GM11168 (cell line): ENCODE measurements at regions not wholly inside any gene's neighbourhood (a gene's known extent, or its start where the extent isn't known, plus 50 kb on each side); places are given as distances from the start of the nearest gene placed in this dataset.
"Not testable (repeated sequence)": the region's sequence is repeated elsewhere in the genome, so short reads cannot be mapped to it uniquely, and the experiment has no call there.

Experiments used
- in situ Hi-C: fragments of 300-500 bp; cut with MboI; formaldehyde crosslinking; loops from one replicate; pipeline ENCODE4 v1.12.0; 2022; ENCODE audit warnings: low sequenced_read_pairs; ENCODE audit not compliant: unreplicated experiment

DNA sequence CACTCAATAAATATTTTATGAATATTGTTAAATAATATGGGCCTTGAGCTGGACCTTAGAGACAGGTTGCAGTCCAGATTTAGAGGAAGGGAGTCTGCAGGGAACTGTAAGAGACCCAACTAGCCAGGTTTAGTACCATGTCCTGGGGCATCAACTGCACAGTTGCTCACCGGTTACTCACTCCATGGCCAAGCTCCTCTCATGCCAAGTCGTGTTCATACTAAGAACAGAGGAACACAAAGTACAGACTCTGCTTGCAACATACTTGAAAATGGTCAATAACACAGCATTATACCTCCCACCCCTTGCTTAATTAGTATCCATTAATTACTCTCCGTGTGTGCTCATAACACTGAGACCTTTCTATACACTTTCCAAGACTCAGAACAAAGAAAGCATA, 317.6 kb upstream of the PIK3R1 start:
- in situ Hi-C loops, result no loop called here

DNA sequence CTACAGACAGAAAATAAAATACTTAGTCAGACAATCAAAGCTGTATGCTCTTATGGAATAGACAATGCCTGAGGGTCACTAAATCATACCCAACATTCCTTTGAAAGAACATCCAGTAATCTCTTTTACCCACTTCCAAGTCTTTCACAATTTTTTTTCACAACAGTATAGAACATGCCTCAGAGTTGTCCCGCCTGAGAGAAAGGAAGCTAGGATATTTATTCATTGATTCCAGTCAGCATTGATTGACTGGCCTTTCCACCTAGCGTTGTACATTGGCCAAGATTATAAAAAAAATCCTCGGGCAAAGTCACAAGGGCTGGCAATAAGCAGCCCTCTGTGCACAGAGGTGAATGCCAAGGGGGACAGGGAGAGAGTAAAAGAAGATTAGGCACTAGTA, 318.1 kb upstream of the PIK3R1 start:
- in situ Hi-C loops, result no loop called here

DNA sequence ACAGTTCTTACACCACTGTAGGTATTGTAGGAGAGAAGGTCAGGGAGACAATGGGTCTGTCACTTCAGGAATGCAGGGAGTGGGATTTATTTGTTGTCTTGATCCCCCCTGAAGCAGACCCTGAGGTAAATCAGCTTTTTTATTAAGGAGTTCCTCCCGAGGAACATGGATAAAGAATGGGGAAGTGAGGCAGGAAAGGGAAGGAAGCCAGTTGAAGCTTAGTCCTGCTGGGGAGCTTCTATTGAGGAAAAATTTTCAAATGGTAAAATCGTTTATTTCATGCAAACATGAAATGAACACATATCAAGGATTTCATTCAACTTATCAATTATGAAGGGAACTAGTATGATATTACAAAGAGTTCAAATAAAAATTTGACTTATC, 318.6 kb upstream of the PIK3R1 start:
- in situ Hi-C loops, result no loop called here

DNA sequence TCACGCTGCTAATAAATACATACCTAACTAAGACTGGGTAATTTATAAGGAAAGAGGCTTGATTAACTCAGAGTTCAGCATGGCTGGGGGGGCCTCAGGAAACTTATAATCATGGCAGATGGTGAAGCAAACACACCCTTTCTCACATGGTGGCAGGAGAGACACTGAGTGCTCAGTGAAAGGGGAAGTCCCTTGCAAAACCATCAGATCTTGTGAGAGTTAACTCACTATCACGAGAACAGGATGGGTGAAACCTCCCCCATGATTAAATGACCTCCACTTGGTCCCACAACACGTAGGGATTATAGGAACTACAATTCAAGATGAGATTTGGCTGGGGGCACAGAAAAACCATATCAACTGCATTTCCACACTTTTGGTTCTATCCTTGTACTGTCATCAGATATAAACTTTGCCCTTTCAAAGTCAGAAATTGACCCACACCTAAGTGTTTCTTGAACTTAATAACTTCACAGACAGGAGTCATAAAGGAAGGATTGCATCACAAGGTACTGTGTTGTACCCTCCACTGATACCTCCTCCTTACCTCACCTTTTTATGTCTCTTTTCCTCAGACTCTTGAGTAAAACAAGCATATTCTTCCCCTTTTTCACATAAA, 319.1 kb upstream of the PIK3R1 start:
- in situ Hi-C loops, result no loop called here

DNA sequence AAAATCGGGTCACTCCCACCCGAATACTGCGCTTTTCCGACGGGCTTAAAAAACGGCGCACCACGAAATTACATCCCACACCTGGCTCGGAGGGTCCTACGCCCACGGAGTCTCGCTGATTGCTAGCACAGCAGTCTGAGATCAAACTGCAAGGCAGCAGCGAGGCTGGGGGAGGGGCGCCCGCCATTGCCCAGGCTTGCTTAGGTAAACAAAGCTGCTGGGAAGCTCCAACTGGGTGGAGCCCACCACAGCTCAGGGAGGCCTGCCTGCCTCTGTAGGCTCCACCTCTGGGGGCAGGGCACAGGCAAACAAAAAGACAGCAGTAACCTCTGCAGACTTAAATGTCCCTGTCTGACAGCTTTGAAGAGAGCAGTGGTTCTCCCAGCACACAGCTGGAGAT, 325.7 kb upstream of the PIK3R1 start:
- in situ Hi-C loops, result not testable (repeated sequence)

DNA sequence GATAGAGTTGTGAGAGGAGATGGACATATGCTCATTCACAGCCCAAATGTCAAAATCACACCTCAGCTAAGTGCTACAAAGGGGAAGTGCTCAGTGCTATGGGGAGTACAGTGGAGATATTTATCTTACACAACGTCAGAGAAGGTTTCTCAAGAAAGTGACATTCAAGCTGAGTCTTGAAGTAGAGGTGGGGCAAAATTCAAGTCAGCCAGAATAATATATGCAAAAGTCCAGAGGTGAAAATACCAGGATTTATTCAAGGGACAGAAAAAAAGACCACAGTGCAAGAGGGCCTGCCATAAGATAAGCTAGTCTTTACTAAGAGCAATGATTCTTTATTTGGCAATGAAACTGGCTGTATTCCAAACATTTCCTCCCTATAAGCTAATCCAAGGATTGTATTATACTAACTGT, 327.8 kb upstream of the PIK3R1 start:
- in situ Hi-C loops, result no loop called here

DNA sequence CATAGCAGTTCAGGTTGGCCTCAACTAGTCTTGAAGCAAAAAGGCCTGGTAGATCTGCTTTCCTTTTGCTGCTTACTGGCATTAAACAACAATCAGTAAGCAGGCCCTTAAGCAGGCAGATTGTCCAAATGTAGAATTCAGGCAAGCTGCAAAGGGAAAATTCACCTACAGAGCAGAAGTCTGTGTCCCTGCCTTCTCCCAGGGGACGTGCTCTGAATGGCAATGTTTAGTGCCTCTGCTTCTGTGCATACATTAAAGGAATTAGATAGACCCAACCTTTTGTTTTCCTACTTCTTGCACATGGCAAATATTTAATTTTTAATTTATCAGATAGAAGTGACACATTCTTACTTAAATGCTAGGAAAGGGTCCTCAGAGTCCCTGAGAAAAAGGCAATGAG, 328.8 kb upstream of the PIK3R1 start:
- in situ Hi-C loops, result no loop called here

DNA sequence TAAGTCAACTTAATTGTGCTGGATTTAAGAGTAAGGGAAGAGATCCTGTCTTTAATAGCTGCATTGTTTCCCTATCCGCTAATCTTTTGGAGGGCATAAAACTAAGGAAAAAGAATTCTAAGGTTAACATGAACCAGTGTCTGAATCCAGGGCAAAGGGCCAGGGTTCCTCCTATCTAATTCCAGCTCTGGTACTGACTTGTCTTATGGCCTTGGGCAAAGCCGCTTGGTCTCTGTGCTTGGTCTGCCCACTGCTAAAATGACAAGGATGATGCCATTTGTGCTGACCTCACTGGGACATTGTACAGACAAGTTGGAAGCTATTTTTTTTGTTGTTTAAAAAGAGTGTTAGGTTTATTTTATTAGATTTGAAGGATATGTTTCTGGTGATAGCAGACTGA, 334.7 kb upstream of the PIK3R1 start:
- in situ Hi-C loops, result no loop called here

DNA sequence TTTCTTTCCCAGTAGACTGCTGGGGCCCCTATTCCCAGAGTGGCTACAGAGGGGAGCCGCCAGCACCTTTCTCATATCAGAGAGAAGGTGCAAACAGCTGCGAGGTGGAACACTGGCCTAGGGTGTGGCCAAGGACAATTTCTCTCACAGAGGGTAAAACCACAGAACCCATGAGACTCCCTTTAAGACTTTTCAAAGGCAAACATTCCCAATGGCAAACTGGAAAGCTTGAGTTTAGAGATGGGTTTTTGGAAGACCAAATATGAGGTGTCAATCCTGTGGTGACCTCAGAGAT, 335.1 kb upstream of the PIK3R1 start:
- in situ Hi-C loops, result no loop called here

DNA sequence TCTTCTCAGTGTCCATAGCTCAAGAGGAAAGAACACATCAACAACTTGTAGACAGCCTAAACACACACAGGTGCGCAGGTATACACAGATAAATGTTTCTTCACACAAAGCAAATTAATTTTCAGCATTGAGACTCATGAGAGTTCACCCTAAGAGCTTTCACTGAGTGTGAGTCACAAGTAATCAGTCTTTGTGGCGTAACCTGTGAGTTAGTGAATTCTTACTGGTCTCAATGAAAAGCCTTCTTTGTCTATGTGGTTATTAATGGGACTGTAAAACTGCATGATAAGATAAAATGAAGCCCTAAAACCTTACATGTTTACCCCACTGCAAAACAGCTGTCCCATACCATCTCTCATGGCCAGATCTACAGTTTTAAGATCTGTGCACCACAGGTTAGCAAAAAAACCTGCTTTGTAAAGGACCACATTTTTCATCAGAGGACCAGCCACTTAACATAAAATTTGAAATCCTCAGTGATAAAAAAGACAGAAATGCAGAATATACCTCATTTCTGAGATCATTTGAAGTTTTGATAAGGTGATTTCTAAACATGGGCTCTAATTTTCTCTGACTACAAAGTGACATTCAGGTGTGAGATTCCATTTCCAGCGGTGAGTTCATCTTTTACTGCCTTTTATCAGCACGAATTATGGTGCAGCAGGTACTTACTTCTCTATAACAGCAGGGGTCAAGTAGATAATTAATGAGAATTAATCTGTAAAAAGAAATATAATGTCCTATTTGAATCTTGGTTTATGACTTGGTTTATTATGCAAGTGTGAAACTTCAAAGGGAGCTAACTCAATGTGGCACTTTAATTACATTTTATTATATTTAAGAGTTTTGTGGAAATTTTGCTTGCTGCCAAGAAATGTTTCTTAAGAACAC, 335.7 kb upstream of the PIK3R1 start:
- in situ Hi-C loops, result no loop called here

DNA sequence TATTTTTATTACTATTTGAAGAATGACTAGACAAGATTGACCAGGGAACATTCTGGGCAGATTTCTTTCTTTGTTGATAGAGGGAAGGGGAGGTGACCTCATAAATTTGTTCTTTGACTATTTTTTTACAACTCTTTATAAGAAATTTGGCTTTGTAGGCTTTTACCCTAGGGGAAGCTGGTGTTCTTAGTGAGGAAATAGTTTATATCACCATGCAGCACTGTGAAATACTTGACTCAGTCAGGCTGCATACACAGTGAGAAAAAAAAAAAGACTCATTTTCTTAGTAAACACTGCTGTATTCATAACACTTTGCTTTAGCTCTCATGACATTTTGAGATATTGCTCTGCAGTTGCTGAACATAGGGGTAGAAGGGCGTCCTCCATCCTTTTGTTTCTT, 336.6 kb upstream of the PIK3R1 start:
- in situ Hi-C loops, result no loop called here

DNA sequence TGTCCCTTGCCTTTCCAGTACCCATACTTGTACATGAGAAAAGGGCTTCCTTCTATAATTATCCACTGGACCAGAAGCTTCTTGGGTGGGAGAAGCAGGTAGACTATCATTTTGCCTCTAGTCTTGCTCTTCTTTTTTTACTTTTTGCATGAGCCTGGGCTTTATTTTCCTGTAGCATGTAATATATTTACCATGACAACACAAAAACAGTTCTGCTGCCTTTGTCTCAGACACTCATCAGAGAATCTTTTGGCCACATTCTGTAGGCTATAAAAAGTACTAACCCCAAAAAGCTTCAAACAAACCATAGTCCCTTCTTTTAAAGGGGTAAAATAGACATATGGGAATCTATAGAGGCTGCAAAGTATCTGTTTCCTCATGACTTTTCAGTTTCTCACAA, 339.2 kb upstream of the PIK3R1 start:
- in situ Hi-C loops, result no loop called here

DNA sequence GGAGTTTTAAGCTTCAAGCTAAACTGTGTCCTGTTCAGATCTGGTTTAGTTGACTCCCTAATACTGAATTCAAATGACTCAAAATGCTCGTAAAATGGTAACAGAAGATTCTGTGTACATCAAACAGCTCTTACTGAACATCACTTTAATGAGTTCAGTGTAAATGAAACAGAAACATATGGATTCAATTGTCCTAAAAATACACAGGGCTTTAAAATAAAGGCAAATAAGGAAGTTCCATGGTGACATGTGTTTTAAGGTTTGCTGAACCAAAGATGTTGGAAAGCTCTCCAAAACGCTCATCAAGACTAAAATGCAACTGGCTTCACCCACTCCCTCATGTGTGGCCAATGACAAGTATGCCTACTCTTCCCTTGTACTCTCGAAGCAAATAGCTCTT, 340.0 kb upstream of the PIK3R1 start:
- in situ Hi-C loops, result no loop called here

DNA sequence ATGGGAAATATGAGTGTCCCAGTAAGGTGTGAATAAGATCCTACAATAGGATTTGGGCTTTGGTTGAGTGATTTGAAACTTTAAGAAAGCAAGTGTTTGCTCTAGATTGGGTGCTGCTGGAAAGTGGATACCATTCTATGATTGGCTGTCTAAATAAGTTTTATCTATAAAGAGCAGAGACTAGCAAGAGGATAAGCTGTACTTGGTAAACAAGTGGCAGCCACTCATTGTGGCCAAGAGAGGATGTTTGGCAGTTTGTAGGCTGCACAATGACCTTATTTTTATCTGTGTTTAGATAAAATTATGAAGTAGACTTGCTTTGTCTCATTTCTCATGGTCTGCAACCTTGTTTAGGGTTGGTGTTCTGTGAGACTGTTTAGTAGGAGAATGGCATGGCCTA, 341.6 kb upstream of the PIK3R1 start:
- in situ Hi-C loops, result no loop called here

DNA sequence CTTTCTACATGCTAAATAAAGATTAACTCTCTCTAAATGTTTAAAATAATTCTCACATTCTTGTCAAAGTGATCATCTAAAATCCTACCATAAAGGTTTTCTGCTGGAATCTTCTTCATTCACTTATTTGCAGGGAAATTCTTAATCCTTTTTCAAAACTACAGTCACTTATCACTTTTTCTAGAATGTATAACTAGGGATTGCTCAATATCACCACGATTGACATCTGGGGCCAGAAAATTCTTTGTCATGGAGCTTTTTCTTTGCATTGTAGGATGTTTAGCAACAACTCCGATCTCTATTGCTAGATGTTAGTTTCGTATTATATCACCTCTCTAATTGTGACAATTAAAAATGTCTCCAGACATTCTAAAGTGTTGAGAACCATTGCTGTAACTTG, 344.9 kb upstream of the PIK3R1 start:
- in situ Hi-C loops, result no loop called here

DNA sequence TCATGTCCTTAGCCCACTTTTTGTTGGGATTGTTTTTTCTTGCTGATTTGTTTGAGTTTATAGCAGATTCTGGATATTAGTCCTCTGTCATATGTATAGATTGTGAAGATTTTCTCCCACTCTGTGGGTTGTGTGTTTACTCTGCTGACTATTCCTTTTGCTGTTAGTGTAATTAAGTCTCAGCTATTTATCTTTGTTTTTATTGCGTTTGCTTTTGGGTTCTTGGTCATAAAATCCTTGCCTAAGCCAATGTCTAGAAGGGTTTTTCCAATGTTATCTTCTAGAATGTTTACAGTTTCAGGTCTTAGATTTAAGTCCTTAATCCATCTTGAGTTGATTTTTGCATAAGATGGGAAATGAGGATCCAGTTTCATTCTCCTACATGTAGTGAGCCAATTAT, 351.2 kb upstream of the PIK3R1 start:
- in situ Hi-C loops, result not testable (repeated sequence)

DNA sequence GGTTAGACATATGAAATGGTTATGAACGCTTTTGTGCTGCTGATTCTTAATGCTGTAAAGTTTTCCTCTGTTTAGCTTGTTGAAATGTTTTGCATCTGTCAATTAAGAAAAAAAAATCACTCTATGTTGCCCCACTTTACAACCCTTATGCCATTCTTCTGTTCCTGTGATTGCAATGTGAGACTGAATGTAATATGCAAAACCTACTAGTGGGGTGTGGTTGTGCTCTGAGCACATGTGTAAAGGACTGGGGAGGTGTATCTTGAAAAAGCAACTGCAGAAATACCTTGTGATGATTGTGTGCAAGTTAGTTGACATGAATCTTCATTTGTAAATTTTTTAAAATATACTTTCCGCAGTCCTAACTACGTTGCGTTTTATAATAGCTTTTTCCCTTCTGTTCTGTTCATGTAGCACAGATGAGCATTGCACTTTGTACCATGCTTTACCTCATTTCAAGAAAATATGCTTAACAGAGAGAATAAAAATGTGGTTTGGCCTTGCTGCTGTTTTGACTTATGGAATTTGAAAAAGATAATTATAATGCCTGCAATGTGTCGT, 357.0 kb upstream of the PIK3R1 start:
- in situ Hi-C loops, result no loop called here

DNA sequence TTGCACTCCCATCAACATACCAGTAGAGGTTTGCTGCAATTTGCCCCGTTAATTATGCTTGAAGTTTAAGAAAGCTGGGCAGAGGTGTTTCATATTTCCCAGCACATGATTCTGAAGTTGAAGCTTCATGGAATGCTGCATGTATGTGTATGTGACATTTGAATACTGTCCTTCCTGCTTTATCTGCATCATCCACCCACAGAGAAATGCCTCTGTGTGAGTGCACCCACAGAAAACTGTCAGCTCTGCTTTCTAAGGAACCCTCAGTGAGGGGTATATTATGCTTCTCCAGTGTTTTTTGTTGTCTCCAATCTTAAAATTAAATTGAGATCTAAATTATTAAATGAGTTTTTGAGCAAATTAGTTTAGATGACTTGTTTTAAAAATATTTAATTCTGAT, 358.1 kb upstream of the PIK3R1 start:
- in situ Hi-C loops, result no loop called here

DNA sequence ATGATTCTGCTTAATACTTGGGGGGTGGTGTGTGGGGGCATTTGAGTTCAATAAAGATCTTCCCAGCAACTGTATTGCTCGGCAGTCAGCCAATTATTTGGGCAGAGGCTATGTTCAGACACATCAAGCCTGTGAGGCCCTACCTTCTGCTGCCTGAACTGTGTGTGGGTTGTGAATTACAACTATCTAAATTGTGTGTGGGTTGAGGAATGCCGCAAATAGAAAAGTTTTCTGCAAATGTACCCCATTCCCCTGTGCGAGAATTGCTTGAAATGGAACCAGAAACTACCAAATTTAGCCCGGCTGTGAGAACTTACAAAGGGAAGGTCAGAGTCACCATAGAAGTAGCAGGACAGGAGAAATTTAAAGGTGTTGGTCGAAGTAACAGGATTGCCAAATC, 360.0 kb upstream of the PIK3R1 start:
- in situ Hi-C loops, result no loop called here

DNA sequence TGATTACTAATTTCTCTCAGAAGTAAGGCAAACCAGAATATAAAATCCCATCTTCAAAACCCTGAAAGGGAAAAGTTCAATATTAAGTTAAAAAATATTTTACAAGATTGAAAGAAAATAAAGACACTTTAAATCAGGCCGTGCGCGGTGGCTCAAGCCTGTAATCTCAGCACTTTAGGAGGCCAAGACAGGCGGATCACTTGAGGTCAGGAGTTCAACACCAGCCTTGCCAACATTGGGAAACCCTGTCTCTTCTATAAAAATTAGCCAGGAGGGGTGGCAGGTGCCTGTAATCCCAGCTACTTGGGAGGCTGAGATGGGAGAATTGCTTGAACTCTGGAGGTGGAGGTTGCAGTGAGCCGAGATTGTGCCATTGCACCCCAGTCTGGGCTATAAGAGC, 364.6 kb upstream of the PIK3R1 start:
- in situ Hi-C loops, result not testable (repeated sequence)

DNA sequence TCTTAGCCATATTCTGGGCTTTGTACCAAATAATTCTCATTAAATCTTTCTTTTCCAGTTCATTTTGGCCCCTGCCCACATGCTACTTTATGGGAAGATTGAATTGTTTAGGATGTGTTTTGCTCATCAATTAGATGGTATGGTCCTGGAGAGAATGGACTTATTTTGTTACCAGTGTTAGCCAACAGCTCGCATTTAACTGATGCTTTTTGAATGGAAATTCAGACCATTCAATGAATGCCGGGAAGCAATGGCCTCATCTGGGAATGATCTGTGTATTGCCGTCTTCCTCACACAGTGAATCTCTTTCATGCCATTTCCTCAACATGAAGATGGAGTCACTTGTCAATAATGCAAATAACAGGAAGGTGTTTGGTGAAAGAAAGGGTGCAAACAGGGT, 370.6 kb upstream of the PIK3R1 start:
- in situ Hi-C loops, result no loop called here

DNA sequence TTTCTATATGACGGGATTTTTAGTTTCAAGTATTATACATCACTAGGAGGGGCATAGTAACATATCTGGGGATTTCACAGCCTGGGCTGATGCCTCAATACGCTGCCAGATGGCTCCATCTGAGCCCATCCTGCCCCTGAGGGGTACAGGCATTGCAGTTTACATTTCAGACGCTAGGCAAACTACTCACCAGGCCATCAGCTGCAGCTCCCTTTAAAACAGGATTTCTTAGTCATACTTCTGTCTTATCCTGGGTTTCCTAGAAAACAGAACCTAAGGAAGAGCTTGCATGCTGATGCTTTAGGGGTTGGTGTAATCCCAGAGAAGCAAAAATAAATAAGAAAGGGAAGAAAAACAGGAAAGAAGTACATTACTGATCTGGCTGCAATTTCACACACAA, 372.8 kb upstream of the PIK3R1 start:
- in situ Hi-C loops, result no loop called here
